GM18909 (cell line): ENCODE measurements at regions not wholly inside any gene's neighbourhood (a gene's known extent, or its start where the extent isn't known, plus 50 kb on each side); places are given as distances from the start of the nearest gene placed in this dataset.

Source experiments
- ATAC-seq: cut with Tn5 transposase; IDR thresholded peaks from one replicate; pipeline ENCODE4 v1.9.1; 2021; ENCODE audit warnings: mild to moderate bottlenecking; ENCODE audit not compliant: unreplicated experiment, poor library complexity

DNA sequence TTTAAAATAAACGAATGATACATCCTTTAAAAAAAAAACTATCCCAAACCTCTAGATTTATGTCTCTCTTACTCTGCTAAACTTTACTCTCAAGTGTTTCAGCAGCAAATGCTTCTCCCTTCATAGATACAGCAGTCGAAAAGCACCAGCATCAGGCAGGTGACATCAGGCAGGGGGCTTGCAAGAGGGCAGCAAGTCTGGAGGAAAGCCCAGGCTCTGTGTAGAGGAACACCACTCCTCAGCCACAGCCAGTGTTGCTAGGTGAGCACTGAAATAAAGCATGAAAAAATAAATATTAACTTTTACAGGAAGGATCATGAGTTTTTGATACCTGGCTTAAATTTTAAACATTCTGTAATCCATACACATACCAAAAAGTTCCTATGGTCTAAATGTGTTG, 419.4 kb downstream of the GALC start:
- no peak for ATAC-seq

GRCh38 chr14:87567618-87568295, 425.2 kb downstream of the GALC start:
- ATAC-seq: no peak

GRCh38 chr14:87566991-87567390, 426.0 kb downstream of the GALC start:
- ATAC-seq: no peak

DNA sequence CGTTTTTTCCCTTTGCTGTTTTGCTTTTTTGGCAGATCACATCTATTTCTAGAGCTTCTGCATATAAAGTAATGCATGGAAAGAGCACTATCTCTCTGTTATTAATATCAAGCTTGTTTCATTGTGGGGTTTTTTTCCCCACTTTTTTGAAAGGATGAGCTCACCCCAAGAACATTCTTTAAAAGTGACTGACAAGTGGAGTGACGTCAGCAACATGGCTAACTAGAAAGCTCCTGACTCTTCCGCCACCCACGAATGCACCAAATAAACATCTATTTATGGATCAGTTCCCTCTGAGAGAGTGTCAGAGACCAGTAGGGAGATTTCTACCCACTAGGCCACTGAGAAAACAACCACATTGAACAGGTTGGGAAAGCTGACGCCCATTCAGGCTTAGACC, 445.4 kb downstream of the GALC start:
- ATAC-seq: no peak

DNA sequence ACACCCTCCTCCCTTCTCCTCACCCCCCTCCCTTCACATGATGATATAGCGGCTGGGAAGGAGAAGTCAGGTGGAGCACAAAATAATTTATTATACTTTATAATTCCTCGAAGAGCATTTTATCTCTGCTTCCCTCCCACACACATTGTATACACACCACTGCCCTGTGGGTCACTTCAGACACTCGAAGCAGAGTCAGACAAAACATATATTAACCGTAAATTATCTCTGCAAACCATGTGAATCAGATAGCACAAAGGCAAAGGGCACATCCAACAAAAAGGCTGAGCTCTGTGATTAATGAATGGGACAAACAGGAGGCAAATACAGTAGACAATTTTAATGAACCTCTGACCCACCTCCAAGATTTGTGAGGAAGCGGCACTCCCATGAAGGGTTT, 450.7 kb downstream of the GALC start:
- ATAC-seq: no peak

DNA sequence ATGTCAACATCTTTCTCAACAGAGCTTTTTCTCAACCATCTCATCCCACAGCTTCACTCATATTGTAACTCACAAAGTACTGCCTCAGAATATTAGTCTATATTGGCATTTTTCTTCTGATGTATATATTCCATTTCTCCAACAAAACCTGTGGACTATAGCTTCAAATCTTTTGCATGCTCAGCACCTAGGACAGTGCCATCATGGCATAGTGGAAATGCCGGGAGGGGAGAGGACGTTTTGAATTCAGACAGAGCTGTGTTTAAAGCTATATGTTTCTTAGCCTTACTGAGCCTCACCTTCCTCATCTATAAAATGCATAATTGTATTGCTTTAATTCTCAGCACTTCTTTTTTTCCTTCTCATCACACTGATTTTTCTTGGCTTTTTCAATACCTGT, 452.6 kb downstream of the GALC start:
- ATAC-seq: no peak

GRCh38 chr14:87529081-87529480, 463.9 kb downstream of the GALC start:
- no peak for ATAC-seq

DNA sequence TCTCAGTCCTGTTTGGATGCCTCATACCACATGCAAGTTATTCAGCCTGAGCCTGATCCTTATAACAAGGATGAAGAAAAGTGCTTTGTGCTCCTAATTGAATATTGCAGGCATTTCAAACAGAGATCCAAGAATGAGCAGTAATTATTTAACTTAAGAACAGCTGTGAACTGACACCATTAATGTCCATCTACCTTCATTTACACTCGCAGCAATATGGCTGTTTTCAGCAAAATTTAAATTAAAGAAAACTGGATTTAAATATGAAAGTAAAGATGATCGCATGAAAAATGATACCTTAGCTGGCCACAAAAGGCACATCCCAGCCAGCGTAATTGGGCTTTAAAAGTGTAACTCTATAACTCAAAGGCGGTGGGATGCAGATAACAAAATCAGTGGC, 466.3 kb downstream of the GALC start:
- ATAC-seq: no peak

- ATAC-seq: no peak
Measured at GRCh38 chr14:87524011-87524410, 469.0 kb downstream of the GALC start.

DNA sequence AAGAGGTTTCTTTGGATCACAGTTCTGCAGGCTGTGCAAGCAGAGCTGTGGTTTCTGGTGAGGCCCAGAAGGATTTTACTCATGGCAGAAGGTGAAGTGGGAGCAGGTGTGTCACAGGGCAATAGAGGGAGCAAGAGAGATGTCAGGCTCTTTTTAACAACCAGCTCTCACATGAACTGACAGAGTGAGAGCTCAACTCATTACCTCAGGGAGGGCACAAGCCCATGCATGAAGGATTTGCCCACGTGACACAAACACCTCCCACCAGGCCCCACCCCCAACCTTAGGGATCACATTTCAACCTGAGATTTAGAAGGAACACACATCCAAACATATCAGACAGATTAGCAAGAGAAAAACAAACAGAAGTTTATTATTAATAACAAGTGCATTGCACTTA, 470.4 kb downstream of the GALC start:
- ATAC-seq: no peak

DNA sequence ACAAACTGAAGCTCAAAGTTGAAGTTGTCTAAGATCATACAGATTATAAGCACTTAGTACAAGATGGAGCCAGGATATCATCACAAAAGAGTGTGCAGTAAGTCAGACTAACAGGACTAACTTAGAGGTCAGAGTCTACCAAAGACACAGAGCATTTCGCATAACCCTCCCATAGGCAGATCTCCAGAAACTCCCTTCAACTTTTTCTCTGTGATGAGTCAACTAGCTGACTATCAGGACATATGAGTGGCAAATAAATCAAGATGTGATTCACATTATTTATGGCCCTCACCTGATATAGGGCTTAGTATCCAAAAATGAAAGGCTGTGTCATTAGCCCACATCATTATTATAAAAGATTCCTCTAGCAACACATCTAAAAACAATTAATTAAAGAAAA, 484.6 kb downstream of the GALC start:
- no peak for ATAC-seq

GRCh38 chr14:87503711-87504110, 489.3 kb downstream of the GALC start:
- ATAC-seq: no peak

GRCh38 chr14:87497301-87497700, 495.7 kb downstream of the GALC start:
- ATAC-seq: no peak

DNA sequence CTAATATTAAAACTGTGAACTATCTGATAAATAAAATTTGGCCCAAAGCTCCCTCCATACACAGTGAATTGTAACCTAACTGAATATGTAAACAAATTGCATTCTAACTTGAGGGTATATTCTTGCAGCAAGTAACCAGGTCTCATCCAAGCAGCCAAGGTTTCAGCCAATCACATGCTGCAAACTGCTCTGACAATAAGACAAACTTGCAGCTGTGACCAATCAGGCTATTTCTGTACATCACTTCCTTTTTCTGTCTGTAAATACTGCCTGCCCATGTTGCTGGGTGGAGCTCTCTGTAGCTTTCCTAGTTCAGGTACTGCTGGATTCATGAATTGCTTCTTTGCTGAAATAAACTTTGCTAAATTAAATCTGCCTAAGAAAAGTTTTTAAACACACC, 499.0 kb downstream of the GALC start:
- no peak for ATAC-seq

DNA sequence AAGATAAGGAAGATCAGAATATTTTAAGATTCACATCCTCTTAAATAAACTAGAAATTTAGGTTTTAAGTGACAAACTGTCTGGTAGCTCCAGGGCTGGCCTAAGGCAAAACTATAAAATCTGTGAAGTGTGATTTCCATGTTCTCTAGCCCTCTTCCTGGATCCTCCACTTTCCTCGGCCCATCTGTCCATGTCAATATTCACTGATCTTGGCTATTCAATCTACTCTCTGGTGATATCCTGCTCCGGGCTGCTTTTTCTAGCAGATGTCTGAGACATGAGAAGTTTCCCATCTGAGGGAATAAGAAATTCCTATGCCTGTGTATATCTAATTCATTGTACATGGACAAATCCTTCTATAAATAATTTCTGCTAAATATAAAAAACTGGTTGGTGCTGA, 500.4 kb downstream of the GALC start:
- no peak for ATAC-seq

DNA sequence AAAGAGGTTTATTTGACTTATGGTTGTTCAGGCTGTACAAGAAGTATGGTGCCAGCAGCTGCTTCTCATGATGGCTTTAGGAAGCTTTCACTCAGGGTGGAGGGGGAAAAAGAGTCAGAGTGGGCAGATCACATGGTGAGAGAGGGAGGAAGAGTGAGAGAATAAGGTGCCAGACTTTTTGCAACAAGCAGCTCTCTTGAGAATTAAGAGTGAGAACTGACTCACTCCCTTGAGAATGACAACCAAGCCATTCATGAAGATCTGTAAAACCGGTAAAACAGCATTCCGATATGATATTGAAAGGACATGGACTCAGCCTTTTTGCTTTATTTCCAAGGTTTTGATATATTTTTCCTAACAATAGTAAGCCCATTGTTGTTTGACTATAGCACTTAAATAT, 501.2 kb downstream of the GALC start:
- ATAC-seq: no peak

DNA sequence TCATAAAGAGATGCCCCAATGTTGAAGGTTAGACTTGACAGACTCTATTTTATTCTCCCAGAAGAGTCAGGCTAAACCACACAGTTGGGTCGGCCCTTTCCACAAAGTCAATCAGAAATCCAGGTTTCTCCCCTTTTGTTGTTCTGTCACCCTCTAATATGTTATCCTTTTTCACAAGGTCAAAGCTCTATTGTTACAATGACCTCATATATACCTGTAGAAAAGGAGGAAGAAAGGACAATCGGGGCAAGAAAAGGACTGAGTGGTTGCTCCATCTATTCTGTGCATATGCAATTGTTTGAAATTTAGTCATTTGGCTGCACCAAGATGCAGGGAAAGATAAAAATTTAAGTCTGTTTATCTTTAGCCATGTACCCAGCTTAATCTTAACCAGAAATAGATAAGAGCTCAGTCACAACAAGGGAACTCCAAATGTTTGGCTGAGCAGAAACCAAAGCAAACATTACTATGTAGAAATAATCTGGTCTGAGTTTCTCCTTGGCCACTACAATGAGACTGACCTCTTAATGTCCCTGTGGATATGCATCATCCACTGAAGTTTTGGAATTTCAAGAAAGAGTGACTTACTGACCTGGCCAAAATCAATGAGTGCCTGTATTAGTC, 503.7 kb downstream of the GALC start:
- ATAC-seq: no peak

DNA sequence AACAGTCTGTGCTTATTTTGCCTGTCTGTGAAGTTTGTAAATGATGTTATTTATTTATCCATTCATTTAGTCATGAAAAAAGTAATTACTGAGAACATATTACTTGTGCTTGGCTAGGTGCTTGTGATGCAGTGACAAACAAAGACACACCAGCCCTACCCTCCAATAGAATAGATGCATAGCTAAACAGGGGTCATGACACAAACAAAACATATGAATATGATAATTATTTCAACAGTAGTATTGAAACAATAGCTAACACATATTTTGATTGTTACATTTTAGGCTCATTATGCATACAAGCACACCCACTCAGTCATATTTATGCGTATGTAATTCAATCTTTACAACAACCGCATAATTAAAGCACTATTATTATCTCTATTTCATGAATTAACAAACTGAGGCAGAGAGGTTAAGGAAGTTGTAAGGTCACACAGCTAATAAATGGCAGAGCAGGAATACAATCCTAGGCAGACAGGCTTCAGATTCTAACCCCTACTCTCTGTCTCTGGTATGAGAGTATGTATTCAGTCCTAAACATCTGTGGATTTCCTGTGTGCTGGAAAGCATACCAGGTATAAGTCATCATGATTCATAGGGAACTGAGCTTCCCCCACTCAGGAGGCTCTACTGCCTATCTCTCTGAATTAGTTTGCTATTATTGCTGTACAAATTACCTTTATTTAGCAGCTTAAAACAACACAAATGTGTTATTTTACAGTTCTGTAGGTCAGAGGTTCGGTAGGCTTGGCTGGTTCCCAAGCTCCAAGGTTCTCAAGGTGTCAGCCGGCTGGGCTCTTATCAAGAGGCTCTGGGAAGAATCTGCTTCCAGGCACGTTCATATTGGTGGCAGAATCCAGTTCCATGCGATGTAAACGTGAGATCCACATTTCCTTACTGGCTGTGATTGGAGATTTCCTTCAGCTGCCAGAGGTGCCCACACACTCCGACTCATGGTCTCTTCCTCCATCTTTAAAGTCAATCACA, 509.4 kb downstream of the GALC start:
- no peak for ATAC-seq

- no peak for ATAC-seq
Measured at GRCh38 chr14:87468531-87468930, 524.5 kb downstream of the GALC start.

- ATAC-seq: no peak
Measured at GRCh38 chr14:87467578-87467977, 525.4 kb downstream of the GALC start.

DNA sequence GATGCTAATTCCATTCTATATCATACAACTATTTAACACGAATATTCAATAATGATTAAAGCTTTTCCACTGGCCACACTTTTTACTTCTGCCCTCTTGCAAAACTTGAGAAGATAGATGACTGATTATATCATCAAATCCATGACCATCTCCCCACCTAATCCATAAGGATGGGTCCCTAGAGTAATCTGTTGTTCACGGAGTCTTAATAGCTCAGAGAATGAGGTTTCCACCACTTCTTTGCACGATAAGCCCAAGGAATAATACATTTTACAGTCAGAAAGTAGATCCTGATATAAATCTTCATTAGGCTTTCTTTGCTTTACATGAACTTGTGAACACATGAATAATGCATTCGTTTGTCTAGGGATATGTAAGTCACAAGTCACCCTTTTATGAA, 527.2 kb downstream of the GALC start:
- ATAC-seq: no peak
